Amniotic stem cell (primary cell): ENCODE measurements at regions not wholly inside any gene's neighbourhood (a gene's known extent, or its start where the extent isn't known, plus 50 kb on each side); places are given as distances from the start of the nearest gene placed in this dataset.
"Not testable (repeated sequence)": the region's sequence is repeated elsewhere in the genome, so short reads cannot be mapped to it uniquely, and the experiment has no call there.

Experiments
- DNase-seq: peaks from one replicate; lab custom pipeline; 2025; lab: John Stamatoyannopoulos, UW

GRCh38 chr16:63925221-63925620 lies 1196.6 kb downstream of the CDH11 start:
- DNase-seq, result no peak

DNA sequence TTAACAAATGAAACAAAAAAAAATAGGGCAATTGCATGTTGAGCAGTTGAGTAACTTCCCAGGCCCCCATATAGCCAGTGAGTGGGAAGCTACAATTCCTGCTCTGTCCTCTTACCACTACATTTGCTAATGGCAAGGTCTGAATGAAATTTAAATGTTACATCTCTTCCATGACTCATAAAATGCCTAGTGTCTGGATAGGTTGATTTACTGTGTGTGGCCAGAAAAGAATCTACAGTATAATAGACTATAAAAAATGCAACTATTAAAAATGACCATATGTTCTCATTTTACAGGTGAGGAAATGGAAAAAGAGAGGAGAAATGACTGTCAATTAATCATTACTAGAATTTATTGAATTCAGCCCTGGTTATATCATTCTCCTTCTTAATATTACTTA lies 1199.3 kb downstream of the CDH11 start:
- no peak for DNase-seq

DNA sequence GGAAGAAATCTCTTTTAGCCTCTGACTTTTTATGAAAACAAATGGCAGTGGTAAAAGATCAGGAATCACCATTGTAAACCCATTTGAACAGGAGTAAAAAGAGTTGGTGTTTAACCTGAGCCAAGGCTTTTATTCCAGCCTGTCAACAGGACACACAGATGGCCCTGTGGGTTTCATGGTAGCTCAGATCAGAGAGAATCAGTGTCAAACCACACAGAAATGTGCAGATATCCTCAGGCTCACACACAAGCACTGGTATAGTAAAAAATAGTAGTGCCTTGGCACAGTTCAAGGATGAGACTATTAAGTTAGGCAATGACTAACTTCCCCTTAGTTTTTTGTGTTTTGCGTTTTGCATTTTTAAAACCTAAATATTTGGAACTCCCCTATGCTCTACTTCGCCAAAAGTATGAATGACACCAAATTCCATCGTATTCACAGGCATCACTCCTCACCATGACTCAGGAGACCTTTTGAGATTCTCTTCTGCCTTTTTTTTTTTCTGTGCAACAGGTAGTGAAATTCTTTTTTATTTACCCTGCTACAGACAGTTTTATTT lies 1200.0 kb downstream of the CDH11 start:
- DNase-seq, result no peak

GRCh38 chr16:63913290-63913689 lies 1208.6 kb downstream of the CDH11 start:
- no peak for DNase-seq

DNA sequence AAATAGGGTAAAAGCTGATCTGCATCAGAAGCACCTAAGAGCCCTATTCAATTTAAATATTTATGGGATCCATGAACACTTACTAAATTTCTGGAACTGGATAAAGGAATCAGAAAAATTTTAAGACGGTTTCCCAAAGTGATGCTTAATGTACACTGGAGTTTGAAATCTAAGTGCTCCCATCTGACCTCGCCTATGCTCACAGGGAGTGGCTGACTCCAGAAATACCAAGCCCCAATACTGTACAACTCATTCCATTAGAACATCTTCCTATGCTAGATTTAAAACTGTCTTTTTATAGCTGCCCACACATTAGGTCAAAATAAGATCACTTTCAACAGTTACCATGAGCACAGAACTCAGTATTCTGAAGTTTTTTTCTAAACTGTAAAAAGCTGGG lies 1214.6 kb downstream of the CDH11 start:
- DNase-seq, result no peak

DNA sequence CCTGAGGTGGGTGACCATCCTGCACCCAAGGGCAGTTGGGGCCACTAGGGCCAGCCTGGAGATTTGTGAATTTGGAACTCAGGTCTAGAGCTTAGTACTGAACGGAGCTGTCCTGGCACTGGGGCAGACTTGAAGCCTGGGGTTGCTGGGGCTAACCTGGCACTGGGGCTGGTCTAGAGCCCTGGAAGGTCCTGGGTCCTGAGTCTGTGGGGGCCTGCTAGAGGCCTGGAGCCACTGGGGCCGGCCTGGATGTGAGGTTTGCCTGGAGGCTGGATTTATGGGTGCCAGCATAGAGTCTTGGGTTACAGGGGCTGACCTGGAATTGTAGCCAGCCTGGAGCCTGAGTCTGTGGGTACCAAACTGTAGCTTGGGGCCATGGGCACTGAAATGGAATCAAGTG lies 1216.9 kb downstream of the CDH11 start:
- DNase-seq, result no peak

DNA sequence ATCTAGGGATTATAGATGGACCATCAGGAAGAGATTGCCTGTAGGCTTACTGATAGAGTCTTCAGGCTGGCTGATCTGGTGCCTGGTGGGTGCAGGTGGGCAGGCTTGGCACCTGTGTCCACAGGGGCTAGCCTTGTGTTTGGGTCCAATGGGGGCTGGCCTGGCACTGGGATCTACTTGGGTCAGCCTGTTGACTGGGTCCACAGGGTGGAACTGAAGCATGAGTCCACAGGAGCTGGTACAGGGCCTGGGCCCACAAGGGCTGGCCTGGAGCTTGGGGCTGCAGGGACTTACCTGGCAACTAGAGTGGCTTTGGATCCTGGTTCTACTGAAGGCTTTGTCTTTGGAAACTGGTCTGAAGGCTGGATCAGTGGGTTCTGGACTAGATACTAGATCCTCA lies 1217.7 kb downstream of the CDH11 start:
- DNase-seq, result no peak

DNA sequence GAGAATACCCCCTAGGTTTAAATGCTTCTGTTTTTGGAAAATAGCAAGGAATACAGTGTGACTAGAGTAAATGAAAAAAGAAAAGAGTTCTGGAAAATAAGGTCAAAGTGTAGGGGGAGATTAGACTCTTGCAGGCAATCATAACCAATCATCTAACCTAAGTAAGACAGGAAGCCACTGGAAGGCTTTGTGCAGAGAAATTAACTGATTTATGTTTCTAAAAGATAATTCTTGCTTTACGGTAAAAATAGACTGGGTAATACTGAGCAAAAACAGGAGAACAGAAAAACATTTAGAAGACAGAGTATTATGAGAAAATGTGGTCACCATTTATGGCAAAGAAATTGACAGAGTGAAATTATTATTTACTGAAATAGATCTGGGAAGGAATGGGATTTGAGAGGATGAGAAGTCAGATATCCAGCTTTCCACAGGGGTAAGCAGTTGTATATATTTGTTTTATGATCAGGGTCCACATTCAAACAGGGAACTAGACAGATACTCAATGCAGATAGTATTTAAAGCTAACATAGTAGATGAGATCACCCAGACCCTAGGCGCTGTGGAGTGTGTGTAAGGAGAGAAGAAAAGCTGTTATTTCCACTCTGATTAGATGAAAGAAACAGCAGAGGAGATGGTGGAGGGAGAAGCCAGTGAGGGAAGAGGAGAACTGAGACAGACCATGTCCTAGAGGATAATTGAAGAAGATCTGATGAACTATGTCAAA lies 1225.3 kb downstream of the CDH11 start:
- DNase-seq, result no peak

DNA sequence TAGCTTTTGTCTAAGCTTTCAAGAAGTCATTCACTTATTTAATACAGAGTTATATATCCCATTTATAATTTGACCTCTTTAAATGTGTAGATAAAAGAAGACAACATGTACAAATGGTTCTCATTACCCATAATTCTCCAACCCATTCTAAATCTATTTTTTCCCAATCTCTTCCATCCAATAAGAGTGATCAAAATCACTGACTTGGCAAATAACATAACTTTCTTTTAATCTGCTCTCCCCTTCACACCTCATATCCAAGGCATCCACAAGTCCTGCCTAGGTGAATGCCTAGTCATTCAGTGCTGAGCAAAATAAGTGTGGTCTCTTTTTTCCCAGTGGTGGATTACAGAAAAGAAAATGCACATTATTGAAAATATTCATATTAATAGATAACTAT lies 1231.1 kb downstream of the CDH11 start:
- no peak for DNase-seq

- DNase-seq, result peak; percentile 10
Measured at GRCh38 chr16:63890081-63890480, 1231.8 kb downstream of the CDH11 start.

DNA sequence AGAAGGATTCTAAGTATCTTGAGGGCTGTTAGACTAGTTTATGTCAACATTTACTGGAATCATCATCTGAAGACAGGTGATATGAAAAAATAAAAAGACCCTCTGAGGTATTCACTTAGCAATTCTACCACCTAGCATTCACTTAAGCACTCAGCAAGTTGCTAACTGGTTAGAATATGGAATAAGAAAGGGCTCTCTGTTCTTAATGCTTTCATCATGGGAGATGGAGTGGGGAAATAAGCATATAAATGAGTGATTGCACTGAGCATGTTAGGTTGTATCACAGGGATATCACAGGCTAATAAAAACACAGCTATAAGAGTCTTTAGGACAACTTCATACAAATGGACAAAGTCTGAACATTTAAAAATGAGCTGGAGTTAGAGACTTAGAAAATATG lies 1238.8 kb downstream of the CDH11 start:
- DNase-seq, result no peak

GRCh38 chr16:63882576-63882975 lies 1239.3 kb downstream of the CDH11 start:
- no peak for DNase-seq

GRCh38 chr16:63880948-63881347 lies 1240.9 kb downstream of the CDH11 start:
- no peak for DNase-seq

DNA sequence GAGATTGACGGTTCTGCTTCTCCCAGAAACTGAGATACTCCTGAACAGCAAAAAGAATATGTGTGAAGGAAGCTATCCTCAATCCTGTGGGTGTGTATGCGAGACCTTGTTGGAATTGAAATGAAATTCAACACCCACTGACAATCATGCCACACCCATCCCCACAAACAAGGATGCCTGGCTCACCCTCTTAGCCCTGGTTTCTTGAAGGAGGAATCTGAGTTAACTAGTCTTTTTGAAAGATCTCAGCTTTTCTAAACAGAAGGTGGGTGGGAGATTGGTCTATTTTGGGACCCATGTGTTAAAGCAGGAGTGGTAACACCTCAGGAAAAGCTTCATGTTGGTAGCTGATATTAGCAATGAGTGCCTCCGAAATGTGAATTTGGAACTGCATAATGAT lies 1244.5 kb downstream of the CDH11 start:
- no peak for DNase-seq

GRCh38 chr16:63876103-63876502 lies 1245.8 kb downstream of the CDH11 start:
- no peak for DNase-seq

GRCh38 chr16:63860700-63861099 lies 1261.2 kb downstream of the CDH11 start:
- DNase-seq, result not testable (repeated sequence)

GRCh38 chr16:63856537-63856936 lies 1265.3 kb downstream of the CDH11 start:
- no peak for DNase-seq

DNA sequence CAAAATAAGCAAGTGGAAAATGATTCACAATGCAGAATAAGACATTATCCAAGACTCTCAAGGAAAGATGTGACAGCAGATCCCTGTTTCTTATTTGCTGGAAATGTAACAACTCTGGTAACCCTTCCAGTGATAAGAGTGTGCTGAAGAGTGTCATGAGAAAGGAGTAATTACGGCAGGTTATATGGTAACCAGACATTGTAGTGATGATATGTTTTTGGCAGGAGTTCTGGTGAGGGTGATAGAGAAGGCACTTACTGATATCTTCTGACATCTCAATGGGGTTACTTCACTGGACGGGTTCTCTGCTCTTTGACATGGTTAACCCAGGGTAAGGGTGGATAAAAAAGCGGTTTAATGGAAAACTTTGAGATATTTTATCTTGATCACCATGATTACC lies 1270.9 kb downstream of the CDH11 start:
- DNase-seq, result no peak

GRCh38 chr16:63841271-63841670 lies 1280.6 kb downstream of the CDH11 start:
- no peak for DNase-seq

- DNase-seq, result no peak
Measured at GRCh38 chr16:63830061-63830460, 1291.8 kb downstream of the CDH11 start.

DNA sequence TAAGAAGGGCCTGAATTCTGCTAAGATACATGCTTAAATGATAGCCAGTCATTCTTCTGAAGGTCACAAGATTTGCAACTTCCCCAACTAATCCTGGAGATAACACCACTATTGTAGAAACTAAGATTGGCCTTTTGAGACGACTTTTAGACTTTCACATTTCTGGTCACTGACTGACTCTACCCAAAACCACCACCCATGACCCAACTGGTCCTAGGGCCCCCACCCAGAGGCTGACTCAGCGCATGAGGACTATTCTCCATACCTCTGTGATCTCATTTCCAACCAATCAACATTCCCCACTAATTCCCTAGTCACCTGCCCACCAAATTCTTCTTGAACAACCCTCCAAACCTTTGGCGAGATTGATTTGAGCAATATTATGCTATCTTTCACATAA lies 1299.0 kb downstream of the CDH11 start:
- DNase-seq, result no peak

- DNase-seq, result no peak
Measured at GRCh38 chr16:63816276-63816675, 1305.6 kb downstream of the CDH11 start.

GRCh38 chr16:63813862-63814261 lies 1308.0 kb downstream of the CDH11 start:
- no peak for DNase-seq

DNA sequence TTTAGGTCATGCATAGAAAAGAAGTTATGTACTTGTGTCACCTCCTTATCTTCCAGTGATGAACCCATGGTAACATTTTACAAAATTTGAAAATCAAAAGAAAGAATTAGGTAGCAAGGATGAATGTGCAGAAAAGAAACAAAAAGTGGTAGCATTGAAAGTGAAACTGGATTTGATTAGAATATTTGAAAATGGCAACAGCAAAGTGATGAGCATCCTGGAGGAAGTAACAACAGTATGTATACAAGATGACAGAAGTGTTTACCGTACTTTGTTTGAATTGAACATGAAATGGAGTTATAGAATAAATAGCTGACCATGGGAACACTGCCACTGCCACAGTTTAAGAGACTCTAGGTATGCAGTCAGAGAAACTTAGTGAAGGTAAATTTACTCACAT lies 1313.1 kb downstream of the CDH11 start:
- DNase-seq, result no peak
